ENCODE measurements at regions not wholly inside any gene's neighbourhood (a gene's known extent, or its start where the extent isn't known, plus 50 kb on each side); places are given as distances from the start of the nearest gene placed in this dataset.

- DNase-seq, result no peak
- WGBS, 4 donors, result 86 to 91% (median 87%) methylated on average over 5 to 6 of the region's 6 CpGs
Measured at GRCh38 chr12:127991485-127991884, 275.5 kb upstream of the TMEM132C start.

GRCh38 chr12:127998988-127999387, 268.0 kb upstream of the TMEM132C start:
- intact Hi-C loops (cut with DNase I), result no loop called here
- H3K36me3 ChIP-seq (replicated peaks in 1 of 2), result no peaks in the 10 kb centered on the region
- H3K27me3 ChIP-seq, result no peaks in the 10 kb centered on the region
- H3K9me3 ChIP-seq (replicated peaks in 1 of 3), result no peaks in the 10 kb centered on the region
- H3K4me1 ChIP-seq (replicated peaks in 1 of 2), result peaks cover 0 to 3% of the 10 kb centered on the region in 2 donors
- WGBS, 4 donors, result 36 to 48% (median 41%) methylated on average over 4 of the region's 4 CpGs
- peak; percentile 40 to 83 (median 71) for DNase-seq
- H3K4me3 ChIP-seq, result no peak overlapping the region
- no peak overlapping the region for H3K27ac ChIP-seq
- no peak for TF ChIP-seq CTCF (IDR thresholded peaks at IDR 0.05)
- no peak for TF ChIP-seq POLR2A (IDR thresholded peaks at IDR 0.05)

More at GRCh38 chr12:127991485-127991884, 275.5 kb upstream of the TMEM132C start:
- no peaks in the 10 kb centered on the region for H3K9me3 ChIP-seq (replicated peaks in 1 of 3)
- H3K4me3 ChIP-seq, result no peak overlapping the region
- H3K27me3 ChIP-seq, result no peaks in the 10 kb centered on the region
- no peaks in the 10 kb centered on the region for H3K4me1 ChIP-seq (replicated peaks in 1 of 2)
- no peaks in the 10 kb centered on the region for H3K36me3 ChIP-seq (replicated peaks in 1 of 2)
- no peak overlapping the region for H3K27ac ChIP-seq
- TF ChIP-seq POLR2A (IDR thresholded peaks at IDR 0.05) (no peak), CTCF (IDR thresholded peaks at IDR 0.05) (no peak)
- intact Hi-C loops (cut with DNase I), result no loop called here

GRCh38 chr12:128004383-128004938, 262.5 kb upstream of the TMEM132C start:
- H3K4me3 ChIP-seq, result no peak overlapping the region
- H3K9me3 ChIP-seq (replicated peaks in 1 of 3), result no peaks in the 10 kb centered on the region
- intact Hi-C loops (cut with DNase I), result no loop called here
- no peak for TF ChIP-seq CTCF (IDR thresholded peaks at IDR 0.05)
- no peak for TF ChIP-seq POLR2A (IDR thresholded peaks at IDR 0.05)
- no peaks in the 10 kb centered on the region for H3K27me3 ChIP-seq
- H3K27ac ChIP-seq, result no peak overlapping the region
- 74 to 90% (median 85%) methylated on average over 17 of the region's 17 CpGs for WGBS, 4 donors
- H3K4me1 ChIP-seq (replicated peaks in 1 of 2), result no peaks in the 10 kb centered on the region
- no peaks in the 10 kb centered on the region for H3K36me3 ChIP-seq (replicated peaks in 1 of 2)
- DNase-seq, result no peak

GRCh38 chr12:128007250-128007649, 259.7 kb upstream of the TMEM132C start:
- no peak for DNase-seq
- intact Hi-C loops (cut with DNase I), result no loop called here
- H3K27me3 ChIP-seq, result no peaks in the 10 kb centered on the region
- H3K4me3 ChIP-seq, result no peak overlapping the region
- no peak overlapping the region for H3K27ac ChIP-seq
- no peaks in the 10 kb centered on the region for H3K9me3 ChIP-seq (replicated peaks in 1 of 3)
- no peaks in the 10 kb centered on the region for H3K36me3 ChIP-seq (replicated peaks in 1 of 2)
- 56 to 63% (median 57%) methylated on average over 4 of the region's 4 CpGs for WGBS, 4 donors
- H3K4me1 ChIP-seq (replicated peaks in 1 of 2), result no peaks in the 10 kb centered on the region
- TF ChIP-seq POLR2A (IDR thresholded peaks at IDR 0.05) (no peak), CTCF (IDR thresholded peaks at IDR 0.05) (no peak)

Data from adrenal gland (tissue), 9 donors.